Mesodermal cell (in vitro differentiated cells): ENCODE measurements at regions not wholly inside any gene's neighbourhood (a gene's known extent, or its start where the extent isn't known, plus 50 kb on each side); places are given as distances from the start of the nearest gene placed in this dataset.

Source experiments
- H3K27ac ChIP-seq: 2 replicates; pipeline ENCODE4 v1.7.0; 2013; ENCODE audit warnings: mild to moderate bottlenecking, low read depth, low read length, moderate library complexity; ENCODE audit not compliant: severe bottlenecking
- H3K36me3 ChIP-seq: 2 replicates; pipeline ENCODE4 v1.7.1; 2013; ENCODE audit warnings: mild to moderate bottlenecking, low read length, moderate library complexity; ENCODE audit not compliant: control insufficient read depth, insufficient read depth
- H3K4me1 ChIP-seq: one replicate; pipeline ENCODE4 v1.7.1; 2013; ENCODE audit warnings: mild to moderate bottlenecking, low read length; ENCODE audit not compliant: insufficient read depth, control insufficient read depth, poor library complexity, severe bottlenecking
- H3K4me3 ChIP-seq: 2 replicates; pipeline ENCODE4 v1.7.0; 2013; ENCODE audit warnings: low read length, control low read depth, mild to moderate bottlenecking; ENCODE audit not compliant: insufficient read depth, poor library complexity, severe bottlenecking; ENCODE audit errors: extremely low read depth
- H3K9me3 ChIP-seq: 2 replicates; pipeline ENCODE4 v1.7.1; 2013; ENCODE audit warnings: mild to moderate bottlenecking, low read length, moderate library complexity; ENCODE audit not compliant: control insufficient read depth
- WGBS, 2 experiments: methylation state at CpG; one replicate each; pipeline ENCODE4 v1.1.5; 2013; ENCODE audit warnings: missing lambda C conversion rate in 2 of 2; ENCODE audit not compliant: insufficient coverage in 2 of 2; 5-methylcytosine and 5-hydroxymethylcytosine counted together

DNA sequence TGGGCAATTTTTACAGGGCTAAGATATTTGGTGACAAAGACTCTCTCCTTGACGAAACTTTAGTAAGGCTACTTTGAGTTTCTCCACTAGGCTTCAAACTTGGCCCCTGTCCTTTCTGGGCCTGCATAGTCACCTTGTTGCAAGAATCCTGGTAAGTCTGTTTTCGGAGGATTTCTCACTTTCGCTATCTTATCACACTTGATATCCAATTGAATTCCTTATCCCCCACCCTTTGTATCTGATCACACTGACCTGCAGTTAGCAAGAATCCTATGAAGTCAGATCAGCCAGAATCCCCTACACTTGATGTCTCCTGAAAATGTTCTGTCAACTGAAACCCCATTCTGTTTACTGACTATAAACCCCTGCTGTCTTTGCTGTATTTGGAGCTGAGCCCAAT lies 499.8 kb upstream of the GCFC2 start:
- H3K4me3 ChIP-seq, result no peak overlapping the region
- H3K4me1 ChIP-seq, result no peaks in the 10 kb centered on the region
- no peak overlapping the region for H3K27ac ChIP-seq
- no peaks in the 10 kb centered on the region for H3K36me3 ChIP-seq
- 67 to 79% methylated on average over 1 to 3 of the region's 3 CpGs for WGBS, 2 experiments
- H3K9me3 ChIP-seq, result no peaks in the 10 kb centered on the region

DNA sequence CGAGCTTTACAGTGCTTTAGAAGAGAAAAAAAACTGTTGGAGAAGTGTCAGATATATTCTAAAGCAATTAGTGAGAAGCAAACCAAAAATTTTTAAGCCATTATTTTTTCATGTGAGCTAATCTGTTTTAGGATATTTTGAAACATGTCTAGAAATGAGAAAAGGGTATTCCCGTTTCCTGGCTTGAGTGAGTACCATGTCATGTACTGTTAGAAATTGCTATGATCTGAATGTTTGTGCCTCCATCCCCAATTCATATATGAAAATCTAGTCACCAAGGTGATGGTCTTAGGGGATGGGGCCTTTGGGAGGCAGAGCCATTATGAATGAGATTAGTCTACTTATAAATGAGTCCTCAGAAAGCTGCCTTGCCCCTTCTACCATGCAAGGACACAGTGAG lies 493.3 kb upstream of the GCFC2 start:
- no peak overlapping the region for H3K27ac ChIP-seq
- H3K4me1 ChIP-seq, result no peaks in the 10 kb centered on the region
- 100% methylated on average over 1 of the region's 2 CpGs for WGBS, 2 experiments
- no peaks in the 10 kb centered on the region for H3K9me3 ChIP-seq
- H3K36me3 ChIP-seq, result no peaks in the 10 kb centered on the region
- no peak overlapping the region for H3K4me3 ChIP-seq

DNA sequence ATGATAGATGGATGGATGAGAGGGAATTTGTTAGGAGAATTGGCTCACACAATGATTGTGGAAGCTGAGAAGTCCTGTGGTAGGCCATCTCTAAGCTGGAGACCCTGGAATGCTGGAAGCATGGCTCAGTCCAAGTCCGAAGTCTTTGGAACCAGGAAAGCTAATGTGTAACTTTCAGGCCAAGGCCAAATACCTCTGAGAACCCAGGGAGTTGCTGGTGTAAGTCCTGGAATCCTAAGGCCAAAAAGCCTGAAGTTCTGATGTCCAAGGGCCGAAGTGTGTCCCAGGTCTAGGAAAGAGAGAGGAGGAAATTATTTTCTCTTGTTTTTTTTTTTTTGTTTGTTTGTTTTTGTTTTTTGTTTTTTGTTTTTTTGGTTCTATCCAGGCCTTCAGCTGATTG lies 492.2 kb upstream of the GCFC2 start:
- Histone ChIP-seq H3K27ac (no peak overlapping the region), H3K9me3 (no peaks in the 10 kb centered on the region), H3K4me3 (no peak overlapping the region), H3K36me3 (no peaks in the 10 kb centered on the region), H3K4me1 (no peaks in the 10 kb centered on the region)
- WGBS, 2 experiments, result 87 to 96% methylated on average over 1 to 2 of the region's 2 CpGs

DNA sequence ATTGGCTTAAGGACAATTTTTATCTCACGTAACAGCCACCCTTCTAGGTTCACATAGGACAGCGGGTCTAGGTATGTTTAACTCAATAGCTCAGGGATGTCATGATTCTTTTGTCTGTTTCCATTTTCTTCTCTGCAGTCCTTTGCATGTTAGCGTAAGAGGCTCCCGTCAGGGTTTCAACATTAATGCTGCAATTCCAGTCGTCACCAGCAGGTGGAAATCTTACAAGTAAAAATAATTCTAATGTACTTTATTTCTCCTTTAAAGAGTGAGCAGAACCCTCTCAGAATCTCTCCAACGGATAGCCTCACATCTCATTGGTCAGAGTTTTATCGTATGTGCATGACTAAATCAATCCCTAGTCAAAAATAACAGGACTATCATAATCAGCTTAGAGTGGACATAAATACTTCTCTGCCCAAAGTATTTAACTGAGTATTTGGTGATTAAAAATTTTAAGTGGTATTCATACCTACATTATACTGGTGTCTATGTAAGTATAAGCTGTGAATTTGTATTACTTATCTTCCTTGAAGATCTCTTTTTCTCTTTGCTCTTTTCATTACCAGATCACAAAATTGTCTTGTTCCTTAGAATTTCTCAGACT lies 487.2 kb upstream of the GCFC2 start:
- 47% methylated on average over 3 of the region's 7 CpGs; no CpG with 5 or more reads in 1 of the 2 experiments for WGBS, 2 experiments
- Histone ChIP-seq H3K4me3 (no peak overlapping the region), H3K9me3 (no peaks in the 10 kb centered on the region), H3K36me3 (no peaks in the 10 kb centered on the region), H3K27ac (no peak overlapping the region), H3K4me1 (no peaks in the 10 kb centered on the region)

DNA sequence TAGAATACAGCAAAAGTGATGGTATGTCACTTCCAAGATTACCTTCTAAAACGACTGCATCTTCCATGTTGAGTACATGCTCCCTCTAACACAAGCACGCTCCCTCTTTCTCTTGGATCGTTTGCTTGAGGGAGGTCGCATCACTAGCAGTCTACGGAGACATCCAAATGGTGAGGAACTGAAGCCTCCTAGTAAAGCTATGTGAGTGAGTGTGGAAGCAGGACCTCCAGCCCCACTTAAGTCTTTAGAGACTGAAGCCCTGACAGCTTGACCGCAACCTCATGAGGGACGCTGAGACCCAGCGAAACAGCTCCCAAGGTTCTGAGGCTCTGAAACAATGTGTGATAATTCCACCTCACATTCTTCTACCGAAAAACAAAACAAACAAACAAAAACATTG lies 486.7 kb upstream of the GCFC2 start:
- 86 to 100% methylated on average over 2 to 4 of the region's 9 CpGs for WGBS, 2 experiments
- Histone ChIP-seq H3K9me3 (no peaks in the 10 kb centered on the region), H3K4me3 (no peak overlapping the region), H3K27ac (no peak overlapping the region), H3K36me3 (no peaks in the 10 kb centered on the region), H3K4me1 (no peaks in the 10 kb centered on the region)

GRCh38 chr2:76194031-76194775 lies 483.5 kb upstream of the GCFC2 start:
- Histone ChIP-seq H3K27ac (no peak overlapping the region), H3K36me3 (no peaks in the 10 kb centered on the region), H3K4me3 (no peak overlapping the region), H3K9me3 (no peaks in the 10 kb centered on the region), H3K4me1 (no peaks in the 10 kb centered on the region)
- WGBS, 2 experiments, result 87 to 90% methylated on average over 4 of the region's 5 CpGs

DNA sequence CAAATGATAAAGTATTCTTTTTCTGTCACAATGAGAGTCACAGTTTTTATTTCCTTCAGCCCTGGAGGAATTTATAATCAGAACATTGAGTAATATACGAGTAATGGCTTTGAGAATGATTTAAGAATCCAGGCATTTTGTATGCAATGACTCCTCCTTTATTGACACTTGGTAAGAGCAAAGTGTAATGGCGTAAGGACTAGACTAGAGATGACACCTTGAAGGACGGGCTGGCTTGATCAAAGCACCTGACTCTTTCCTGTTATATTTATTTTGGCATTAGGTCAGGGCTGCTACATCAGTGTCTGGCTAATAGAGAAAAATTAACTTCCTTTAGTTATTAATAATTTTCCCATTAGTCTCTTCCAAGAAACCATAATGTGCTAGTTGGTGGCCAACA lies 482.4 kb upstream of the GCFC2 start:
- Histone ChIP-seq H3K36me3 (no peaks in the 10 kb centered on the region), H3K4me1 (no peaks in the 10 kb centered on the region), H3K9me3 (no peaks in the 10 kb centered on the region), H3K4me3 (no peak overlapping the region), H3K27ac (no peak overlapping the region)
- 60 to 67% methylated on average over 1 of the region's 3 CpGs for WGBS, 2 experiments

DNA sequence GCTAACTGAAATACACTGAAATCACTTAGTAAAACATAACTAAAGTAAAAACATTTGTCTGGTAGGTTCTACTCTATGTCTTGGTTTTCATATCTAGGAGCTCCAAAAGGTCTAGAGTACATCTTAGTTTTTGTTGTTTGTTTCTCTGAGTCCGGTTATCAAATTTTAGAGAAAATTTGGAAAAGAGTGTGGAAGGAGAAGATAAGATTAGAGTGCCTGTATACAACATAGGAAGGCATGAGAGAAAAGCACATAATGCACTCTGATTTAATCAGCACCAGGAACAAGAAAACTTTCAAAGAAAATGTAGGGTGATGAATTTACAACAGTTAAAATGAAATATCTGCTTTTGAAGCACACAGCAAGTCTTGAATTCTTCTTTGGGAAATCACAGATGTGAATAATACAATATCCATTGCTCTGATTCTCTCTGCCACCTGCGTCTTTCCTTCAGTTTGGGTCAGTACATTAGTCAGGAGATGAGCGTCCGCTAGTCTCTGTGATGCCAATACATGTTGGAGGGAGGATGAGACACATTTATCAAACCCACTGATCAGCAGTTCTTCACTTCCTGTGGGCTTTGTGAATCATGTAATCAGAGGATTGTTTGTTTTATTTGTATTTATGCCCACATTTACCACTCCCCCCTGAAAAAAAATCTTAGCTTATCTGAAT lies 477.8 kb upstream of the GCFC2 start:
- WGBS, 2 experiments, result 100% methylated on average over 1 of the region's 4 CpGs; no CpG with 5 or more reads in 1 of the 2 experiments
- no peaks in the 10 kb centered on the region for H3K4me1 ChIP-seq
- H3K36me3 ChIP-seq, result no peaks in the 10 kb centered on the region
- H3K4me3 ChIP-seq, result no peak overlapping the region
- H3K9me3 ChIP-seq, result no peaks in the 10 kb centered on the region
- no peak overlapping the region for H3K27ac ChIP-seq

DNA sequence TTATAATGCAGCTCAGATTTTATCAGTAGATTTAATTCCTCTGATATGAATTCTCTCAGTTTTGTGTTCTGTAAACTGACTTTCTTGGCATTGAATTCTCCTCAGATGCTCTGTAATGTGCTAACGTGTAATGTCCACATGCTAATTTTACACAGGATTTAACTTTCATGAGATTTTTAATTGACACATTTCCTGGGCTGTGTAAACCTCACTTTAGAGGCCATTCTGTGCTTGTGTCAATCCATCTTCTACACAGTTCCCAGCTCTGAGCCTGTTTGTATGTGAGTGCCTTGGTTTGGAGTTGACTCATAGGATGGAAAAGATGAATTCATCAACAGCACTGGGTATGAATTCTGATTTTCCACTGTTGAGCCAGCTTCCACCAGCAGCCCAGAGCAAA lies 476.7 kb upstream of the GCFC2 start:
- Histone ChIP-seq H3K27ac (no peak overlapping the region), H3K9me3 (no peaks in the 10 kb centered on the region)

DNA sequence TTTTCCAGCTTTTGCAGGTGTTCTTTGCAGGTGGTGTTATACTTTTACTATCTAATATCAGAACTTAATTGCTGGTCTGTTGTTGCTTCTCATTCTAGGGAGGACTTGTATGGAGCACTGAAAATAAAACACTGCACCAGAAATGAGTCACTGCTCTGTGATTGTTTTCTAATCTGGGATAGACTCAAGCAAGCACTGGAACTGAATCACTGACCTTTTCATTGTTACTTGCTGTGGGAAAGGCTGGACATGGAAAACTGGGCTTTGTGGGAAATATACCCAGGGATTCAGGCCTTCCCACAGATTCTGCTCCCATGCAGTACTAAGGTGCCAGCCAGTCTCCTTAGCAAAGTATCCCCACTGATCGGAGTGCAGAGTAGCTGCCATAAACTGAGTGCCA lies 470.0 kb upstream of the GCFC2 start:
- H3K4me1 ChIP-seq, result no peaks in the 10 kb centered on the region
- H3K4me3 ChIP-seq, result no peak overlapping the region
- WGBS, 2 experiments, result 80 to 100% methylated on average over 1 of the region's 1 CpG
- H3K36me3 ChIP-seq, result no peaks in the 10 kb centered on the region
- H3K9me3 ChIP-seq, result peaks cover 8% of the 10 kb centered on the region
- no peak overlapping the region for H3K27ac ChIP-seq

More for the DNA sequence above, 476.7 kb upstream of the GCFC2 start:
- H3K4me3 ChIP-seq, result no peak overlapping the region
- no peaks in the 10 kb centered on the region for H3K4me1 ChIP-seq
- 60 to 100% methylated on average over 1 of the region's 1 CpG for WGBS, 2 experiments
- H3K36me3 ChIP-seq, result no peaks in the 10 kb centered on the region

- peaks cover 8% of the 10 kb centered on the region for H3K9me3 ChIP-seq
- no peak overlapping the region for H3K4me3 ChIP-seq
- no peak overlapping the region for H3K27ac ChIP-seq
- WGBS, 2 experiments, result no CpG with 5 or more reads among the region's 1 CpG
- no peaks in the 10 kb centered on the region for H3K4me1 ChIP-seq
- no peaks in the 10 kb centered on the region for H3K36me3 ChIP-seq
Observed at GRCh38 chr2:76178610-76179009, 467.9 kb upstream of the GCFC2 start.
